ENCODE measurements at regions not wholly inside any gene's neighbourhood (a gene's known extent, or its start where the extent isn't known, plus 50 kb on each side); places are given as distances from the start of the nearest gene placed in this dataset.

DNA sequence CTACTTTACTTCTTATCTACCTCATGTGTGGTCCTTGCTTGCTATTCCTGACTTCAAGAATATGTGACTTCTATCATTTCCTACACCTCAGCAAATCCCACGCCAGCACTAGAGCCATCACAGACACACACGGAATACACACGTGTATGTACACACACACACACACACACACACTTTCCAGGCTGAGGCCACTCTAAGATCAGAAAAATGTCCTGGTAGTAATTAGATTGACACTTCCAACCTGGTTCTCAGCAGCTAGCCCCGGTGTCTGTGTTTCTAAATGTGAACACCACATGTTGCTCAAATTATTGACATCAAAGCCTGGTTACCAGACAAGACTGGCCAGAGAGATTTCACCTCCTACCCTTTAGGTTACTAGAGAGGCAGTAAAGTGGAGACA is 54.1 kb upstream of the SASH1 start:
- TF ChIP-seq, protein P1, sequence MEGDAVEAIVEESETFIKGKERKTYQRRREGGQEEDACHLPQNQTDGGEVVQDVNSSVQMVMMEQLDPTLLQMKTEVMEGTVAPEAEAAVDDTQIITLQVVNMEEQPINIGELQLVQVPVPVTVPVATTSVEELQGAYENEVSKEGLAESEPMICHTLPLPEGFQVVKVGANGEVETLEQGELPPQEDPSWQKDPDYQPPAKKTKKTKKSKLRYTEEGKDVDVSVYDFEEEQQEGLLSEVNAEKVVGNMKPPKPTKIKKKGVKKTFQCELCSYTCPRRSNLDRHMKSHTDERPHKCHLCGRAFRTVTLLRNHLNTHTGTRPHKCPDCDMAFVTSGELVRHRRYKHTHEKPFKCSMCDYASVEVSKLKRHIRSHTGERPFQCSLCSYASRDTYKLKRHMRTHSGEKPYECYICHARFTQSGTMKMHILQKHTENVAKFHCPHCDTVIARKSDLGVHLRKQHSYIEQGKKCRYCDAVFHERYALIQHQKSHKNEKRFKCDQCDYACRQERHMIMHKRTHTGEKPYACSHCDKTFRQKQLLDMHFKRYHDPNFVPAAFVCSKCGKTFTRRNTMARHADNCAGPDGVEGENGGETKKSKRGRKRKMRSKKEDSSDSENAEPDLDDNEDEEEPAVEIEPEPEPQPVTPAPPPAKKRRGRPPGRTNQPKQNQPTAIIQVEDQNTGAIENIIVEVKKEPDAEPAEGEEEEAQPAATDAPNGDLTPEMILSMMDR (IDR thresholded peaks at IDR 0.05; ENCODE audit: insufficient read depth, low read depth, low read length, missing control alignments): no peak
- H3K4me3 ChIP-seq (ENCODE audit: low read length): no peak overlapping the region
- no peak for DNase-seq (ENCODE audit: low read depth)

DNA sequence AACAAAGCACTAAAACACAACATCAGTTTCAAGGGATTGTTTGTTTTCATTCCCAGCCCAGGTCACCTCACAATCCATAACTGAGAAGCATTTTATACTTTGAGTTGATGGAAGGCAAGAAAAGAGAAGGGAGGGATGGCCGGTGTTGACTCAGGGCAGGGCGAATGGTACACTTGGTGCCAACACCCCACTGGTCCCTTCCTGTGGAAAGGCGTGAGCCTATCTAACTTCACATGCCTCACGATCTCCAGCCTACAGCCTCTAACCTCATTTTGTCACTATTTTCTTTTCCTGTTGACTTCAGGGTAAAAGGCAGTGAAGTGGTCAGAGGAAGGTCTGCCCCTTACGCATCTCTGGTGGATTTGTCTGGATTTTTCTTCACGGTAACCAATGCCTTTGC is 53.5 kb upstream of the SASH1 start:
- no peak for DNase-seq (ENCODE audit: low read depth)
- no peak overlapping the region for H3K4me3 ChIP-seq (ENCODE audit: low read length)
- TF ChIP-seq, protein P1 (IDR thresholded peaks at IDR 0.05; ENCODE audit: insufficient read depth, low read depth, low read length, missing control alignments): no peak

DNA sequence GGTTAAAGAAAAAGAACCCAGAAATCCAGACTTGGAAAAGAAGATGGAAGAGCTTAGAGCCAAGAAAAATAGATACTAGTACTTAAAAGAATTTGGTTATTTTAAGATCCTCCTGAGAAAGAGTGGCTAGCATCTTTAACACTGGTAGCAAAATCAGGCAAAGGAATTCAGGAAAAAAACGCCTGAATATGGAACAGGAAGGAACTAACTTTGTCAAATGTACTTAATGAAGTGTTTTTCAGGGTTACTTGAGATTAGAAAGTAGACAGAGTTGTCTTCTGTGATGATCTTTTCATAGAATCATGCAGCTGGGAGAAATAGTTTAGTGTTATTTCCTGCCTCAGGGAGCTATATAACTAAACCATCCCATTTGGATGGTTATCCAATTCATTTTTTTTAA is 50.8 kb upstream of the SASH1 start:
- TF ChIP-seq, protein P1 (IDR thresholded peaks at IDR 0.05; ENCODE audit: insufficient read depth, low read depth, low read length, missing control alignments): no peak
- DNase-seq (ENCODE audit: low read depth): no peak
- H3K4me3 ChIP-seq (ENCODE audit: low read length): no peak overlapping the region
